B cell (primary cell): ENCODE measurements at regions not wholly inside any gene's neighbourhood (a gene's known extent, or its start where the extent isn't known, plus 50 kb on each side); places are given as distances from the start of the nearest gene placed in this dataset.

Source experiments
- ATAC-seq: fragments of 200-7000 bp; cut with Tn5 transposase; one replicate; pipeline ENCODE4 v1.10.0; 2021; ENCODE audit warnings: low read depth, mild to moderate bottlenecking, moderate number of reproducible peaks, moderate library complexity
- CTCF ChIA-PET: fragments of 350-600 bp; sonication (Branson Sonifier 250); formaldehyde crosslinking; loops from one replicate; lab custom pipeline; 2021; ENCODE audit warnings: antibody characterized with exemption, inconsistent platforms; lab: Charles Lee
- POLR2A ChIA-PET: fragments of 350-600 bp; sonication (Branson Sonifier 250); formaldehyde crosslinking; loops from one replicate; lab custom pipeline; 2021; ENCODE audit warnings: antibody characterized with exemption; lab: Charles Lee
- DNase-seq: peaks from one replicate; pipeline ENCODE4 v3.0.0; 2013
- H2AFZ ChIP-seq: 2 replicates; pipeline ENCODE4 v1.6.1; 2012; ENCODE audit warnings: mild to moderate bottlenecking, low read depth, low read length; ENCODE audit not compliant: insufficient read depth, poor library complexity, severe bottlenecking
- H3K27ac ChIP-seq, 2 donors: 1 replicate in 1 of 2; 2 replicates in 1 of 2; pipeline ENCODE4 v1.5.1; 2012 to 2013; ENCODE audit warnings: low read length in 2 of 2, mild to moderate bottlenecking in 2 of 2, moderate library complexity in 1 of 2
- H3K27me3 ChIP-seq, 4 experiments: fragments of 200-600 bp in 1 of 4; sonication (generic) in 1 of 4; replicated peaks in 1 of 4; 1 replicate in 2 of 4; 2 replicates in 2 of 4; pipeline versions ENCODE4 v1.6.1 to v1.7.0; 2013 to 2016; ENCODE audit warnings: low read length in 3 of 4, mild to moderate bottlenecking in 2 of 4, mixed read lengths in 1 of 4, moderate library complexity in 1 of 4; ENCODE audit not compliant: insufficient read depth in 4 of 4, control insufficient read depth in 3 of 4; ENCODE audit errors: control extremely low read depth in 1 of 4
- H3K36me3 ChIP-seq, 2 experiments: replicated peaks in 1 of 2; 1 replicate in 1 of 2; 2 replicates in 1 of 2; pipeline versions ENCODE4 v1.6.1 to v1.7.1; 2013; ENCODE audit warnings: low read length in 1 of 2; ENCODE audit not compliant: insufficient read depth in 2 of 2, control insufficient read depth in 1 of 2; ENCODE audit errors: control extremely low read depth in 1 of 2, extremely low read depth in 1 of 2
- H3K4me1 ChIP-seq, 2 donors: fragments of 200-600 bp in 1 of 2; sonication (generic) in 1 of 2; 1 replicate in 1 of 2; 2 replicates in 1 of 2; pipeline versions ENCODE4 v1.5.1 to v1.6.1; 2013 to 2017; ENCODE audit warnings: low read length in 2 of 2; ENCODE audit not compliant: control insufficient read depth in 2 of 2, insufficient read depth in 2 of 2
- H3K4me2 ChIP-seq: replicated peaks from 2 replicates; pipeline ENCODE3; 2012; ENCODE audit warnings: mild to moderate bottlenecking, low read depth, low read length; ENCODE audit not compliant: poor library complexity, severe bottlenecking
- H3K4me3 ChIP-seq, 5 experiments: fragments of 200-600 bp in 1 of 5; sonication (generic) in 1 of 5; 1 replicate in 3 of 5; 2 replicates in 2 of 5; pipeline versions ENCODE4 v1.5.1 to v1.7.0; 2011 to 2016; ENCODE audit warnings: low read length in 4 of 5, mild to moderate bottlenecking in 4 of 5, low read depth in 2 of 5, control low read depth in 1 of 5, moderate library complexity in 1 of 5; ENCODE audit not compliant: insufficient read depth in 1 of 5; ENCODE audit errors: control extremely low read depth in 1 of 5, extremely low read depth in 1 of 5
- H3K79me2 ChIP-seq: fragments of 200-600 bp; sonication (generic); one replicate; pipeline ENCODE4 v1.6.0; 2016; ENCODE audit warnings: low read length; ENCODE audit not compliant: control insufficient read depth, insufficient read depth
- H3K9ac ChIP-seq: fragments of 200-600 bp; sonication (generic); 2 replicates; pipeline ENCODE4 v1.6.1; 2017; ENCODE audit warnings: mild to moderate bottlenecking, low read length, moderate library complexity
- H3K9me3 ChIP-seq, 3 donors: one replicate each; pipeline versions ENCODE4 v1.6.1 to v1.7.1; 2013; ENCODE audit warnings: low read length in 2 of 3; ENCODE audit not compliant: control insufficient read depth in 2 of 3, insufficient read depth in 1 of 3; ENCODE audit errors: control extremely low read depth in 1 of 3
- H4K20me1 ChIP-seq: 2 replicates; pipeline ENCODE4 v1.6.0; 2012; ENCODE audit warnings: mild to moderate bottlenecking, low read length; ENCODE audit not compliant: insufficient read depth, control insufficient read depth, poor library complexity, severe bottlenecking
- H3K27ac Mint-ChIP-seq: one replicate; pipeline ENCODE4 v1.8.0; 2021; ENCODE audit warnings: mixed read lengths
- H3K27me3 Mint-ChIP-seq: one replicate; pipeline ENCODE4 v1.8.0; 2021; ENCODE audit warnings: mixed read lengths
- H3K4me1 Mint-ChIP-seq: one replicate; pipeline ENCODE4 v1.8.0; 2021; ENCODE audit warnings: mixed read lengths
- H3K4me3 Mint-ChIP-seq: one replicate; pipeline ENCODE4 v1.8.0; 2021; ENCODE audit warnings: mixed read lengths
- H3K9me3 Mint-ChIP-seq: one replicate; pipeline ENCODE4 v1.8.0; 2022; ENCODE audit warnings: mixed read lengths; ENCODE audit not compliant: insufficient read depth
- EZH2 ChIP-seq: IDR thresholded peaks from 2 replicates; pipeline ENCODE4 v1.6.1; 2012; ENCODE audit warnings: borderline replicate concordance, low read depth, mild to moderate bottlenecking, moderate library complexity, low read length; ENCODE audit not compliant: insufficient read depth, poor library complexity, severe bottlenecking
- WGBS: methylation state at CpG from one replicate; pipeline ENCODE4 v1.1.5; 2013; ENCODE audit warnings: missing lambda C conversion rate; ENCODE audit not compliant: insufficient coverage; 5-methylcytosine and 5-hydroxymethylcytosine counted together
- intact Hi-C: fragments of 100-400 bp; cut with micrococcal nuclease; formaldehyde crosslinking; loops from one replicate; pipeline ENCODE4 v1.10.0; 2022
- TF ChIP-seq, protein P1 (sequence below): fragments of 200-600 bp; IDR thresholded peaks from one replicate; pipeline ENCODE4 v1.8.0; 2022; ENCODE audit warnings: antibody characterized with exemption, mild to moderate bottlenecking

GRCh38 chr19:31492050-31492449, 142.8 kb upstream of the TSHZ3 start:
- no peaks in the 10 kb centered on the region for H3K79me2 ChIP-seq
- no peak overlapping the region for H3K4me2 ChIP-seq
- 100% methylated on average over 1 of the region's 3 CpGs for WGBS
- intact Hi-C loops, result no loop called here
- POLR2A ChIA-PET, result no interaction called here
- no peak overlapping the region for H3K9ac ChIP-seq
- Mint-ChIP-seq H3K4me3 (no peak overlapping the region), H3K27ac (no peak overlapping the region), H3K9me3 (no peaks in the 10 kb centered on the region), H3K4me1 (no peaks in the 10 kb centered on the region), H3K27me3 (no peaks in the 10 kb centered on the region)
- no peak for ATAC-seq
- TF ChIP-seq EZH2, result no peak
- TF ChIP-seq, protein P1, sequence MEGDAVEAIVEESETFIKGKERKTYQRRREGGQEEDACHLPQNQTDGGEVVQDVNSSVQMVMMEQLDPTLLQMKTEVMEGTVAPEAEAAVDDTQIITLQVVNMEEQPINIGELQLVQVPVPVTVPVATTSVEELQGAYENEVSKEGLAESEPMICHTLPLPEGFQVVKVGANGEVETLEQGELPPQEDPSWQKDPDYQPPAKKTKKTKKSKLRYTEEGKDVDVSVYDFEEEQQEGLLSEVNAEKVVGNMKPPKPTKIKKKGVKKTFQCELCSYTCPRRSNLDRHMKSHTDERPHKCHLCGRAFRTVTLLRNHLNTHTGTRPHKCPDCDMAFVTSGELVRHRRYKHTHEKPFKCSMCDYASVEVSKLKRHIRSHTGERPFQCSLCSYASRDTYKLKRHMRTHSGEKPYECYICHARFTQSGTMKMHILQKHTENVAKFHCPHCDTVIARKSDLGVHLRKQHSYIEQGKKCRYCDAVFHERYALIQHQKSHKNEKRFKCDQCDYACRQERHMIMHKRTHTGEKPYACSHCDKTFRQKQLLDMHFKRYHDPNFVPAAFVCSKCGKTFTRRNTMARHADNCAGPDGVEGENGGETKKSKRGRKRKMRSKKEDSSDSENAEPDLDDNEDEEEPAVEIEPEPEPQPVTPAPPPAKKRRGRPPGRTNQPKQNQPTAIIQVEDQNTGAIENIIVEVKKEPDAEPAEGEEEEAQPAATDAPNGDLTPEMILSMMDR, result no peak
- CTCF ChIA-PET, result no interaction called here
- H3K4me1 ChIP-seq, result no peaks in the 10 kb centered on the region
- H3K27me3 ChIP-seq, result no peaks in the 10 kb centered on the region
- peaks cover 0 to 12% (median 0%) of the 10 kb centered on the region in 3 donors for H3K9me3 ChIP-seq
- H2AFZ ChIP-seq, result no peak overlapping the region
- H3K4me3 ChIP-seq, result no peak overlapping the region
- H4K20me1 ChIP-seq, result no peaks in the 10 kb centered on the region
- H3K36me3 ChIP-seq, result no peaks in the 10 kb centered on the region
- no peak for DNase-seq
- H3K27ac ChIP-seq, result no peak overlapping the region

- Histone ChIP-seq H4K20me1 (no peaks in the 10 kb centered on the region), H2AFZ (no peak overlapping the region), H3K27me3 (no peaks in the 10 kb centered on the region), H3K27ac (no peak overlapping the region), H3K4me3 (no peak overlapping the region), H3K4me1 (no peaks in the 10 kb centered on the region), H3K9ac (no peak overlapping the region), H3K36me3 (no peaks in the 10 kb centered on the region), H3K79me2 (no peaks in the 10 kb centered on the region), H3K9me3 (peaks cover 0 to 18% (median 0%) of the 10 kb centered on the region in 3 donors), H3K4me2 (no peak overlapping the region)
- CTCF ChIA-PET, result no interaction called here
- H3K27ac Mint-ChIP-seq, result no peak overlapping the region
- no peaks in the 10 kb centered on the region for H3K4me1 Mint-ChIP-seq
- intact Hi-C loops, result no loop called here
- H3K4me3 Mint-ChIP-seq, result no peak overlapping the region
- H3K27me3 Mint-ChIP-seq, result no peaks in the 10 kb centered on the region
- DNase-seq (no peak), ATAC-seq (no peak)
- POLR2A ChIA-PET, result no interaction called here
- peaks cover 2% of the 10 kb centered on the region for H3K9me3 Mint-ChIP-seq
- 98% methylated on average over 6 of the region's 13 CpGs for WGBS
- TF ChIP-seq, protein P1, result no peak
- no peak for TF ChIP-seq EZH2
Measured at GRCh38 chr19:31496076-31496475, 146.8 kb upstream of the TSHZ3 start.
